Adipocyte (in vitro differentiated cells): ENCODE measurements at regions not wholly inside any gene's neighbourhood (a gene's known extent, or its start where the extent isn't known, plus 50 kb on each side); places are given as distances from the start of the nearest gene placed in this dataset.
A peak's percentile ranks its signal among the peaks of the same experiment; 100 is the strongest.

Experiments used
- DNase-seq: peaks from one replicate; pipeline ENCODE4 v3.0.0-alpha.2; 2015; ENCODE audit warnings: low read depth
- H3K27me3 ChIP-seq: replicated peaks from 2 replicates; pipeline ENCODE4 v1.7.0; 2013; ENCODE audit warnings: mild to moderate bottlenecking, low read length, moderate library complexity; ENCODE audit not compliant: control insufficient read depth, insufficient read depth
- H3K36me3 ChIP-seq: 2 replicates; pipeline ENCODE4 v1.7.0; 2013; ENCODE audit warnings: low read length, mild to moderate bottlenecking, moderate library complexity; ENCODE audit not compliant: control insufficient read depth, insufficient read depth, severe bottlenecking
- H3K4me1 ChIP-seq: 2 replicates; pipeline ENCODE4 v1.7.0; 2013; ENCODE audit warnings: mild to moderate bottlenecking, low read length, moderate library complexity; ENCODE audit not compliant: control insufficient read depth, insufficient read depth
- H3K4me3 ChIP-seq: 2 replicates; pipeline ENCODE4 v1.7.0; 2013; ENCODE audit warnings: mild to moderate bottlenecking, low read length, moderate library complexity
- H3K9ac ChIP-seq: 2 replicates; pipeline ENCODE4 v1.7.0; 2013; ENCODE audit warnings: mild to moderate bottlenecking, low read length, moderate library complexity
- H3K9me3 ChIP-seq: 2 replicates; pipeline ENCODE4 v1.7.0; 2013; ENCODE audit warnings: mild to moderate bottlenecking, low read length, moderate library complexity; ENCODE audit not compliant: control insufficient read depth

- DNase-seq: no peak
These were observed 1044.4 kb upstream of the MAP3K7 start for GRCh38 chr6:91631227-91631626.

GRCh38 chr6:91626911-91627310, 1040.0 kb upstream of the MAP3K7 start:
- Histone ChIP-seq H3K27me3 (no peaks in the 10 kb centered on the region), H3K36me3 (no peaks in the 10 kb centered on the region), H3K9me3 (peaks cover 4% of the 10 kb centered on the region), H3K9ac (no peak overlapping the region), H3K4me1 (no peaks in the 10 kb centered on the region), H3K4me3 (no peak overlapping the region)
- DNase-seq: no peak

More at GRCh38 chr6:91631227-91631626, 1044.4 kb upstream of the MAP3K7 start:
- no peaks in the 10 kb centered on the region for H3K9me3 ChIP-seq
- no peaks in the 10 kb centered on the region for H3K27me3 ChIP-seq
- H3K36me3 ChIP-seq: no peaks in the 10 kb centered on the region
- H3K4me1 ChIP-seq: no peaks in the 10 kb centered on the region
- no peak overlapping the region for H3K4me3 ChIP-seq
- H3K9ac ChIP-seq: no peak overlapping the region

GRCh38 chr6:91613481-91613880, 1026.6 kb upstream of the MAP3K7 start:
- no peak overlapping the region for H3K9ac ChIP-seq
- H3K4me3 ChIP-seq: no peak overlapping the region
- DNase-seq: no peak
- no peaks in the 10 kb centered on the region for H3K36me3 ChIP-seq
- H3K4me1 ChIP-seq: no peaks in the 10 kb centered on the region
- no peaks in the 10 kb centered on the region for H3K27me3 ChIP-seq
- H3K9me3 ChIP-seq: no peaks in the 10 kb centered on the region

- Histone ChIP-seq H3K4me3 (no peak overlapping the region), H3K36me3 (no peaks in the 10 kb centered on the region), H3K4me1 (no peaks in the 10 kb centered on the region), H3K9me3 (no peaks in the 10 kb centered on the region), H3K9ac (no peak overlapping the region), H3K27me3 (no peaks in the 10 kb centered on the region)
- no peak for DNase-seq
These were observed 1024.3 kb upstream of the MAP3K7 start for GRCh38 chr6:91611190-91611589.

- no peak overlapping the region for H3K9ac ChIP-seq
- H3K9me3 ChIP-seq: no peaks in the 10 kb centered on the region
- no peaks in the 10 kb centered on the region for H3K36me3 ChIP-seq
- DNase-seq: no peak
- H3K4me1 ChIP-seq: no peaks in the 10 kb centered on the region
- no peak overlapping the region for H3K4me3 ChIP-seq
- no peaks in the 10 kb centered on the region for H3K27me3 ChIP-seq
These were observed 1021.6 kb upstream of the MAP3K7 start for GRCh38 chr6:91608428-91608827.

- Histone ChIP-seq H3K9me3 (no peaks in the 10 kb centered on the region), H3K9ac (no peak overlapping the region), H3K36me3 (no peaks in the 10 kb centered on the region), H3K4me3 (no peak overlapping the region), H3K27me3 (no peaks in the 10 kb centered on the region), H3K4me1 (no peaks in the 10 kb centered on the region)
- DNase-seq: no peak
These were observed 1019.5 kb upstream of the MAP3K7 start for GRCh38 chr6:91606148-91606901.

- H3K36me3 ChIP-seq: no peaks in the 10 kb centered on the region
- no peak for DNase-seq
- no peak overlapping the region for H3K9ac ChIP-seq
- H3K9me3 ChIP-seq: no peaks in the 10 kb centered on the region
- H3K4me3 ChIP-seq: no peak overlapping the region
- no peaks in the 10 kb centered on the region for H3K4me1 ChIP-seq
- no peaks in the 10 kb centered on the region for H3K27me3 ChIP-seq
These were observed 1013.7 kb upstream of the MAP3K7 start for GRCh38 chr6:91600561-91600960.

- no peak for DNase-seq
- Histone ChIP-seq H3K9me3 (no peaks in the 10 kb centered on the region), H3K4me1 (no peaks in the 10 kb centered on the region), H3K27me3 (no peaks in the 10 kb centered on the region), H3K4me3 (no peak overlapping the region), H3K36me3 (no peaks in the 10 kb centered on the region), H3K9ac (no peak overlapping the region)
These were observed 1003.3 kb upstream of the MAP3K7 start for GRCh38 chr6:91590191-91590590.

- Histone ChIP-seq H3K9ac (no peak overlapping the region), H3K27me3 (no peaks in the 10 kb centered on the region), H3K9me3 (no peaks in the 10 kb centered on the region), H3K4me1 (no peaks in the 10 kb centered on the region), H3K4me3 (no peak overlapping the region), H3K36me3 (no peaks in the 10 kb centered on the region)
- DNase-seq: no peak
These were observed 993.8 kb upstream of the MAP3K7 start for GRCh38 chr6:91580635-91581034.

- H3K9ac ChIP-seq: no peak overlapping the region
These were observed 988.2 kb upstream of the MAP3K7 start for GRCh38 chr6:91575032-91575431.

GRCh38 chr6:91573826-91574416, 987.0 kb upstream of the MAP3K7 start:
- Histone ChIP-seq H3K27me3 (no peaks in the 10 kb centered on the region), H3K9me3 (no peaks in the 10 kb centered on the region), H3K4me1 (no peaks in the 10 kb centered on the region), H3K36me3 (no peaks in the 10 kb centered on the region), H3K9ac (no peak overlapping the region), H3K4me3 (no peak overlapping the region)
- DNase-seq: no peak

More at GRCh38 chr6:91575032-91575431, 988.2 kb upstream of the MAP3K7 start:
- Histone ChIP-seq H3K36me3 (no peaks in the 10 kb centered on the region), H3K4me1 (no peaks in the 10 kb centered on the region), H3K27me3 (no peaks in the 10 kb centered on the region), H3K9me3 (no peaks in the 10 kb centered on the region), H3K4me3 (no peak overlapping the region)
- peak; percentile 17 for DNase-seq
